ENCODE measurements at regions not wholly inside any gene's neighbourhood (a gene's known extent, or its start where the extent isn't known, plus 50 kb on each side); places are given as distances from the start of the nearest gene placed in this dataset.
"Not testable (repeated sequence)": the region's sequence is repeated elsewhere in the genome, so short reads cannot be mapped to it uniquely, and the experiment has no call there.

DNA sequence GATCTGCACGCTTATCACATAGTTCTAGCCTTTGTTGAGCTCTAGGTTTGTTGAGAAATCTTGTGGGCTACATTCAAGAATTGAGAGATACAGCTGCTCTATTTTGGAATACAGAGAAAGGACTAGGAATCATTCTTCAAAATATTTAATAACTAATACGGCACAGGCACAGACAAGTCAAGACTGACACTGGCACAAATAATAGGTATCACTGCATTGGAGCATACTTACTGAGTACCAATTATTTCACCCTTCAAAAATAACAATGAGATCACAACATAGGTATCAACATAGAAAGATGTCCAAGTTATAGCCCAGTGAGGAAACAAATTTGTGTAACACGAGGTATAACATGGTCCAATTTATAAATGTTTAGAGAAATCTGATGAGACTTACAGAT lies 133.7 kb upstream of the TSC22D2 start:
- no peaks in the 10 kb centered on the region for H3K27me3 ChIP-seq (replicated peaks; ENCODE audit: insufficient read depth)
- ATAC-seq (ENCODE audit: insufficient number of reproducible peaks, low FRiP score, low read depth), result no peak
- TF ChIP-seq, protein P1, sequence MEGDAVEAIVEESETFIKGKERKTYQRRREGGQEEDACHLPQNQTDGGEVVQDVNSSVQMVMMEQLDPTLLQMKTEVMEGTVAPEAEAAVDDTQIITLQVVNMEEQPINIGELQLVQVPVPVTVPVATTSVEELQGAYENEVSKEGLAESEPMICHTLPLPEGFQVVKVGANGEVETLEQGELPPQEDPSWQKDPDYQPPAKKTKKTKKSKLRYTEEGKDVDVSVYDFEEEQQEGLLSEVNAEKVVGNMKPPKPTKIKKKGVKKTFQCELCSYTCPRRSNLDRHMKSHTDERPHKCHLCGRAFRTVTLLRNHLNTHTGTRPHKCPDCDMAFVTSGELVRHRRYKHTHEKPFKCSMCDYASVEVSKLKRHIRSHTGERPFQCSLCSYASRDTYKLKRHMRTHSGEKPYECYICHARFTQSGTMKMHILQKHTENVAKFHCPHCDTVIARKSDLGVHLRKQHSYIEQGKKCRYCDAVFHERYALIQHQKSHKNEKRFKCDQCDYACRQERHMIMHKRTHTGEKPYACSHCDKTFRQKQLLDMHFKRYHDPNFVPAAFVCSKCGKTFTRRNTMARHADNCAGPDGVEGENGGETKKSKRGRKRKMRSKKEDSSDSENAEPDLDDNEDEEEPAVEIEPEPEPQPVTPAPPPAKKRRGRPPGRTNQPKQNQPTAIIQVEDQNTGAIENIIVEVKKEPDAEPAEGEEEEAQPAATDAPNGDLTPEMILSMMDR (IDR thresholded peaks at IDR 0.05), result no peak

DNA sequence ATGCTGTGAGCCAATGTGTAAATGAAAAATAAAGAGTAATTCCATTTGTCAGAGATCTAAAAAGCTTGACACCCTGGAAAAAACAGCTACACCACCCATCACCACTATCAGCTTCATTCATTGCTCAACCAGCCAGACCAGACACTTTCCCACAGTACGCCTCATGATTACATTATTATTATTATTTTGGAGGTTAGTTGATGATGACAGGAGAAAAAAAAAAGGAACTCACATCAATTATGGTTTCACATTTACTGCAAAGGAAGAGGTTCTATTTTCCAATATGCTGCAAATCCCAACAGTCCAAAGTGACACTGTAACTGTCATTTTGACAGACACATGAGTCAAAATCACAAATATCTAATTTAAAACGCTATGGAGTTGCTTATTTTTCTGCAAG lies 134.7 kb upstream of the TSC22D2 start:
- no peaks in the 10 kb centered on the region for H3K27me3 ChIP-seq (replicated peaks; ENCODE audit: insufficient read depth)
- TF ChIP-seq, protein P1 (IDR thresholded peaks at IDR 0.05), result no peak
- no peak for DNase-seq (ENCODE audit: low spot score)
- no peak overlapping the region for H3K4me3 ChIP-seq
- H3K36me3 ChIP-seq, result no peaks in the 10 kb centered on the region
- no peak for ATAC-seq (ENCODE audit: insufficient number of reproducible peaks, low FRiP score, low read depth)
- H3K9me3 ChIP-seq, result no peaks in the 10 kb centered on the region
- no peak overlapping the region for H3K27ac ChIP-seq
- no peaks in the 10 kb centered on the region for H3K4me1 ChIP-seq (ENCODE audit: control insufficient read depth in 1 of 2, low read depth in 2 of 2)

More for the DNA sequence above, 133.7 kb upstream of the TSC22D2 start:
- Histone ChIP-seq H3K4me1 (ENCODE audit: control insufficient read depth in 1 of 2, low read depth in 2 of 2) (no peaks in the 10 kb centered on the region), H3K27ac (no peak overlapping the region), H3K4me3 (no peak overlapping the region), H3K36me3 (no peaks in the 10 kb centered on the region), H3K9me3 (no peaks in the 10 kb centered on the region)
- no peak for DNase-seq (ENCODE audit: low spot score)

- Histone ChIP-seq H3K27me3 (replicated peaks; ENCODE audit: insufficient read depth) (no peaks in the 10 kb centered on the region), H3K4me1 (ENCODE audit: control insufficient read depth in 1 of 2, low read depth in 2 of 2) (no peaks in the 10 kb centered on the region), H3K9me3 (no peaks in the 10 kb centered on the region), H3K27ac (no peak overlapping the region), H3K36me3 (no peaks in the 10 kb centered on the region), H3K4me3 (no peak overlapping the region)
- TF ChIP-seq, protein P1 (IDR thresholded peaks at IDR 0.05), result no peak
- DNase-seq (ENCODE audit: low spot score), result no peak
- no peak for ATAC-seq (ENCODE audit: insufficient number of reproducible peaks, low FRiP score, low read depth)
Measured at GRCh38 chr3:150271591-150271960, 136.5 kb upstream of the TSC22D2 start.

DNA sequence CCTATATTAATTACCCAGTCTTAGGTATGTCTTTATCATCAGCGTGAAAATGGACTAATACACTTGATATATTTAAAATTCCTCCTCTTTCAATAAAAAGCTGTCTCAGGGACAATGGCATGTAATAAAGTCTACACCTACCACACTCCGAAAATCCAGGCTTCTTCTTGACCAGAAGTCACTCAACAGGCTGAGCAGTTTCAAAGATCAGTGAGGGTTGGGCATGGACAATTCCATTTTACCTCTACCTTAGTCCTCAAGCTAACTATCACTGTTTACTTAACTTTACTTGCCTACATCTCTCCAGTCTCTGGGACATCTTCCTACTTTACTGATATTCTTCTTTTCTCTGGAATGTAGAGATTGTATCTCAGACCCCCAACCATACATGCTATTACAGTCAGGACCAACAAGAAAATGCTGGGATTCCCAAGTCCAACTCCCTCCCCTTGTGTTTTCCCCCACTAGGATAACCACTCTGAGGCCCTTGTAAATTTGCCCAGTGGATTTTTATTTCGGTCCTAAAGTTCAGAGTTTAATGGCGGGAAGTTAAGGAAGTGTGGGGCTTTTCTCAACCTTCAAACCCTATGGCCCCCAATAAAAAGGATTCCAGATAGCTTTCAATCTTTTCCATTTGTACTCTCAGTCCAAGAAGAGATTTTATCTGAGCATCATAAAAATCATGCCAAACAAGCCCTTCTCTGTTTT lies 137.1 kb upstream of the TSC22D2 start:
- H3K4me3 ChIP-seq, result no peak overlapping the region
- no peaks in the 10 kb centered on the region for H3K27me3 ChIP-seq (replicated peaks; ENCODE audit: insufficient read depth)
- no peaks in the 10 kb centered on the region for H3K9me3 ChIP-seq
- H3K36me3 ChIP-seq, result no peaks in the 10 kb centered on the region
- ATAC-seq (ENCODE audit: insufficient number of reproducible peaks, low FRiP score, low read depth) (no peak), DNase-seq (ENCODE audit: low spot score) (no peak)
- TF ChIP-seq, protein P1 (IDR thresholded peaks at IDR 0.05), result no peak
- no peaks in the 10 kb centered on the region for H3K4me1 ChIP-seq (ENCODE audit: control insufficient read depth in 1 of 2, low read depth in 2 of 2)
- no peak overlapping the region for H3K27ac ChIP-seq

GRCh38 chr3:150270444-150270843 lies 137.7 kb upstream of the TSC22D2 start:
- H3K4me1 ChIP-seq (ENCODE audit: control insufficient read depth in 1 of 2, low read depth in 2 of 2); H3K36me3 ChIP-seq; H3K27me3 ChIP-seq (replicated peaks; ENCODE audit: insufficient read depth); H3K27ac ChIP-seq; ATAC-seq (ENCODE audit: insufficient number of reproducible peaks, low FRiP score, low read depth); H3K4me3 ChIP-seq; DNase-seq (ENCODE audit: low spot score); H3K9me3 ChIP-seq: not testable (repeated sequence)

DNA sequence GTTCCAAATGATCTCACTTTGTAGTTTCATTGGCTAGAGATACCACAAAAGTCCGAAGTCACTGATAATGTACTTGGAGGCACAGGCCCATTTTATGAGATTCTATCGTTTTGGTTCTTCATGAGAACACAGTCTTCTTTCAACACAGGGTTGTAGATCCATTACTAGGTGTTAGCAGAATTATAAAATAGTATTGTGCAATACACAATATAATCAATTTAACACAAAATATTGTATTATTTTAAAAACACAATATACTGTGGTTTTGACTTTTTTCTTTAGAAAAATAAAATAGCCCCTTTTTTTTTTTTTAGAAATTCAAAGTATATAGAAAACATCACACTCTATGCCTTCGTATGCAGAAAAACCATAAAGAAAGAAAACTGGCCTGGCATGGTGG lies 138.6 kb upstream of the TSC22D2 start:
- TF ChIP-seq, protein P1 (IDR thresholded peaks at IDR 0.05), result no peak
- Histone ChIP-seq H3K27ac (no peak overlapping the region), H3K36me3 (no peaks in the 10 kb centered on the region), H3K4me1 (ENCODE audit: control insufficient read depth in 1 of 2, low read depth in 2 of 2) (no peaks in the 10 kb centered on the region), H3K27me3 (replicated peaks; ENCODE audit: insufficient read depth) (no peaks in the 10 kb centered on the region), H3K4me3 (no peak overlapping the region), H3K9me3 (no peaks in the 10 kb centered on the region)
- no peak for ATAC-seq (ENCODE audit: insufficient number of reproducible peaks, low FRiP score, low read depth)
- no peak for DNase-seq (ENCODE audit: low spot score)
